Glutamatergic neuron (in vitro differentiated cells): ENCODE measurements at regions not wholly inside any gene's neighbourhood (a gene's known extent, or its start where the extent isn't known, plus 50 kb on each side); places are given as distances from the start of the nearest gene placed in this dataset.

Experiments used
- DNase-seq: peaks from one replicate; pipeline ENCODE4 v3.0.0; 2022
- H3K27ac Mint-ChIP-seq: one replicate; pipeline ENCODE4 v1.8.0; 2020; ENCODE audit warnings: mild to moderate bottlenecking, mixed read lengths, inconsistent platforms; ENCODE audit not compliant: unreplicated experiment
- H3K27me3 Mint-ChIP-seq: one replicate; pipeline ENCODE4 v1.8.0; 2020; ENCODE audit warnings: mild to moderate bottlenecking, moderate library complexity, mixed read lengths, inconsistent platforms; ENCODE audit not compliant: unreplicated experiment
- H3K36me3 Mint-ChIP-seq: one replicate; pipeline ENCODE4 v1.8.0; 2020; ENCODE audit warnings: mild to moderate bottlenecking, mixed read lengths, inconsistent platforms; ENCODE audit not compliant: unreplicated experiment
- H3K4me1 Mint-ChIP-seq: one replicate; pipeline ENCODE4 v1.8.0; 2020; ENCODE audit warnings: mild to moderate bottlenecking, low read depth, mixed read lengths, inconsistent platforms; ENCODE audit not compliant: unreplicated experiment
- H3K4me3 Mint-ChIP-seq: one replicate; pipeline ENCODE4 v1.8.0; 2020; ENCODE audit warnings: mild to moderate bottlenecking, mixed read lengths, inconsistent platforms; ENCODE audit not compliant: unreplicated experiment
- H3K9me3 Mint-ChIP-seq: one replicate; pipeline ENCODE4 v1.8.0; 2020; ENCODE audit warnings: mild to moderate bottlenecking, moderate library complexity, mixed read lengths, inconsistent platforms; ENCODE audit not compliant: unreplicated experiment
- CTCF ChIP-seq: fragments of 200-600 bp; sonication (generic); IDR thresholded peaks from one replicate; pipeline ENCODE4 v1.5.0; 2021; ENCODE audit not compliant: partially characterized antibody, unreplicated experiment

- Mint-ChIP-seq H3K4me3 (no peak overlapping the region), H3K4me1 (no peaks in the 10 kb centered on the region), H3K27ac (no peak overlapping the region), H3K9me3 (no peaks in the 10 kb centered on the region), H3K36me3 (no peaks in the 10 kb centered on the region), H3K27me3 (no peaks in the 10 kb centered on the region)
- no peak for DNase-seq
- TF ChIP-seq CTCF: no peak
These were observed 98.8 kb upstream of the KLHL29 start for GRCh38 chr2:23286031-23286757.

GRCh38 chr2:23286758-23287704 lies 97.9 kb upstream of the KLHL29 start:
- H3K4me3 Mint-ChIP-seq: no peak overlapping the region
- TF ChIP-seq CTCF: no peak
- no peak for DNase-seq
- no peak overlapping the region for H3K27ac Mint-ChIP-seq
- H3K27me3 Mint-ChIP-seq: no peaks in the 10 kb centered on the region
- no peaks in the 10 kb centered on the region for H3K36me3 Mint-ChIP-seq
- no peaks in the 10 kb centered on the region for H3K9me3 Mint-ChIP-seq
- no peaks in the 10 kb centered on the region for H3K4me1 Mint-ChIP-seq

GRCh38 chr2:23289671-23290070 lies 95.3 kb upstream of the KLHL29 start:
- no peaks in the 10 kb centered on the region for H3K9me3 Mint-ChIP-seq
- no peaks in the 10 kb centered on the region for H3K4me1 Mint-ChIP-seq
- no peak overlapping the region for H3K27ac Mint-ChIP-seq
- no peak for DNase-seq
- H3K36me3 Mint-ChIP-seq: no peaks in the 10 kb centered on the region
- H3K4me3 Mint-ChIP-seq: no peak overlapping the region
- no peak for TF ChIP-seq CTCF
- no peaks in the 10 kb centered on the region for H3K27me3 Mint-ChIP-seq

- H3K27me3 Mint-ChIP-seq: no peaks in the 10 kb centered on the region
- no peaks in the 10 kb centered on the region for H3K36me3 Mint-ChIP-seq
- H3K4me3 Mint-ChIP-seq: no peak overlapping the region
- no peak overlapping the region for H3K27ac Mint-ChIP-seq
- TF ChIP-seq CTCF: no peak
- no peaks in the 10 kb centered on the region for H3K4me1 Mint-ChIP-seq
- peaks cover 2% of the 10 kb centered on the region for H3K9me3 Mint-ChIP-seq
- DNase-seq: no peak
These were observed 93.7 kb upstream of the KLHL29 start for GRCh38 chr2:23291239-23291638.

- Mint-ChIP-seq H3K27ac (no peak overlapping the region), H3K4me3 (no peak overlapping the region), H3K4me1 (no peaks in the 10 kb centered on the region), H3K36me3 (no peaks in the 10 kb centered on the region), H3K9me3 (peaks cover 2% of the 10 kb centered on the region), H3K27me3 (no peaks in the 10 kb centered on the region)
- DNase-seq: no peak
- no peak for TF ChIP-seq CTCF
These were observed 93.0 kb upstream of the KLHL29 start for GRCh38 chr2:23292024-23292423.
